Stomach smooth muscle (tissue), 2 donors: ENCODE measurements at regions not wholly inside any gene's neighbourhood (a gene's known extent, or its start where the extent isn't known, plus 50 kb on each side); places are given as distances from the start of the nearest gene placed in this dataset.
"Not testable (repeated sequence)": the region's sequence is repeated elsewhere in the genome, so short reads cannot be mapped to it uniquely, and the experiment has no call there.

Experiments used
- H3K27ac ChIP-seq: one replicate; pipeline ENCODE4 v1.7.0; 2013; ENCODE audit warnings: mild to moderate bottlenecking, low read length, inconsistent platforms
- H3K27me3 ChIP-seq, 2 donors: one replicate each; pipeline ENCODE4 v1.7.0; 2013; ENCODE audit warnings: low read length in 2 of 2; ENCODE audit not compliant: insufficient read depth in 2 of 2, control insufficient read depth in 1 of 2
- H3K36me3 ChIP-seq, 2 donors: one replicate each; pipeline ENCODE4 v1.7.0; 2013; ENCODE audit warnings: low read length in 2 of 2; ENCODE audit not compliant: control insufficient read depth in 2 of 2, insufficient read depth in 2 of 2
- H3K4me1 ChIP-seq: one replicate; pipeline ENCODE4 v1.7.0; 2013; ENCODE audit warnings: low read length; ENCODE audit not compliant: control insufficient read depth, insufficient read depth
- H3K4me3 ChIP-seq, 2 donors: one replicate each; pipeline ENCODE4 v1.7.0; 2013; ENCODE audit warnings: low read length in 2 of 2
- H3K9ac ChIP-seq, 2 donors: one replicate each; pipeline ENCODE4 v1.7.0; 2013; ENCODE audit warnings: low read length in 2 of 2, mild to moderate bottlenecking in 1 of 2
- H3K9me3 ChIP-seq, 2 donors: one replicate each; pipeline ENCODE4 v1.7.0; 2013; ENCODE audit warnings: low read length in 2 of 2; ENCODE audit not compliant: control insufficient read depth in 2 of 2
- donor health status: healthy.
- donor health status: Pancreatic carcinoma.

DNA sequence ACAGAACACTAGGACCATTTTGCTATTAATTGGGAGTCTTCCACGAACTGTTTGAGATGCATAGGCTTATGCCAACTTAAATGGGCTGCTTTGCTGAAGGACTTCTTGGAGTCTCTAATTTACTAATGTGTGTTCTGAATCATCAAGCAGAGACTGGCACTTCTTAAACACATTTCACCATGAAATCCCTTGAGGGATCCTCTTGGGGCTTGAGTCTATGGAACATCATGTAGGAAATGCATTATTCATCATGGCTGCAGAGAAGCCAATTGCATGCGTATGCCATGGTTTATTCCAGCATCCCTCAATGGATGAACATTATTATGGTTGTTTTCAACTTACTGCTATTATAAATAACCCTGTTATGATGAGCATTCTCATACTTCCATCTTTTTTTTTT is 73.4 kb downstream of the FGD2 start:
- Histone ChIP-seq H3K9me3 (no peaks in the 10 kb centered on the region), H3K27me3 (no peaks in the 10 kb centered on the region), H3K9ac (no peak overlapping the region), H3K27ac (no peak overlapping the region), H3K4me1 (peaks cover 11% of the 10 kb centered on the region), H3K4me3 (no peak overlapping the region), H3K36me3 (no peaks in the 10 kb centered on the region)

DNA sequence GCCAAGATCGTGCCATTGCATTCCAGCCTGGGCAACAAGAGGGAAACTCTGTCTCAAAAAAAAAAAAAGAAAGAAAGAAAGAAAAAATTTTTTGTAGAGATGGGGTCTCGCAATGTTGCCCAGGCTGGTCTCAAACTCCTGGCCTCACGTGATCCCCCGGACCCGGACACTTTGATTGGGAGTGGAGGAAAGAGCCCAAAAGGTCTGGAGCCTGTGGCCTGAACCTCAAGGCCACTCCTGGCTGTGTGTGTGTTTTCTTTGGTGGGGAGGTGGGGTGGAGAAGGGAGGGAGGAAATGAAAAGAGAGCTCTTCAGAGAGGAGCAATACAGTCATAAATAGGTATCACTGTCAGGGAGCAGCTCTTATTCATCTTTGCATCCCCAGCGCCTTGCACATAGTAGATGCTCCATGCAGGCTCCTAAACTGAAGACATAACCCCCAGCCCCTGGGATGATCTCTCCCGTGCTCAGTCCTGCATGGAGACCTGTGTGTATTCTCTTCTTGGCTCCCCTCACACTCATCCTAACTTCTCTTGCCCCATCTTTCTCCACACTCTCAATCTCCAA is 75.7 kb downstream of the FGD2 start:
- Histone ChIP-seq H3K27me3 (no peaks in the 10 kb centered on the region), H3K4me1 (peaks cover 11% of the 10 kb centered on the region), H3K4me3 (no peak overlapping the region), H3K27ac (no peak overlapping the region), H3K9me3 (no peaks in the 10 kb centered on the region), H3K9ac (no peak overlapping the region), H3K36me3 (no peaks in the 10 kb centered on the region)

DNA sequence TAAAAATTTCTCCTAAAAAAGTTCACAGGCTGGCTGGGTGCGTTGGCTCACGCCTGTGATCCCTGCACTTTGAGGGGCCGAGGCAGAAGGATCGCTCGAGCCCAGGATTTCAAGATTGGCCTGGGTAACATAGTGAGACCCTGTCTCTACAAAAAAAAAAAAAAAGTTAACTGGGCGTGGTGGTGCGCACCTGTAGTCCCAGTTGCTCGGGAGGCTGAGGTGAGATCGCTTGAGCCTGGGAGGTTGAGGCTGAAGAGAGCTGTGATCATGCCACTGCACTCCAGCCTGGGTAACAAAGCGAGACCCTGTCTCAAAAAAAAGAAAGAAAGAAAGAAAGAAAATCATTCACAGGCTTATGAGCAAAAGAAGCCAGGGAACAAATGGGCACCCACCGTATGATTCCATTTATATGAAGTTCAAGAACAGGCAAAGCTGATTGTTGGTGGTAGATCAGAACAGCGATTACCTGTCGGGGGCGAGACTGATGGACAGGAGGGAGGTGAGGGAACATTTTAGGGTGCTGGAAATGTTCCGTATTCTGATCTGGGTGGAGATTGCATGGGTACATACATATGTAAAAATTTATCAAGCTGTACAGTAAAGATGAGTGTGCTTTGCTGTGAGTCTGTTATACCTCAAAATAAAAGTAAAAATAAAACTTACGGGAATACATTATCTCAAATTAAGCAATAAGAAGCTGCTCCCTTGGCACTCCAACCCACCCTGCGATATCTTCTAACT is 77.1 kb downstream of the FGD2 start:
- H3K36me3 ChIP-seq = no peaks in the 10 kb centered on the region
- no peak overlapping the region for H3K9ac ChIP-seq
- H3K27ac ChIP-seq = no peak overlapping the region
- H3K27me3 ChIP-seq = no peaks in the 10 kb centered on the region
- peaks cover 10% of the 10 kb centered on the region for H3K4me1 ChIP-seq
- H3K4me3 ChIP-seq = no peak overlapping the region
- H3K9me3 ChIP-seq = no peaks in the 10 kb centered on the region

DNA sequence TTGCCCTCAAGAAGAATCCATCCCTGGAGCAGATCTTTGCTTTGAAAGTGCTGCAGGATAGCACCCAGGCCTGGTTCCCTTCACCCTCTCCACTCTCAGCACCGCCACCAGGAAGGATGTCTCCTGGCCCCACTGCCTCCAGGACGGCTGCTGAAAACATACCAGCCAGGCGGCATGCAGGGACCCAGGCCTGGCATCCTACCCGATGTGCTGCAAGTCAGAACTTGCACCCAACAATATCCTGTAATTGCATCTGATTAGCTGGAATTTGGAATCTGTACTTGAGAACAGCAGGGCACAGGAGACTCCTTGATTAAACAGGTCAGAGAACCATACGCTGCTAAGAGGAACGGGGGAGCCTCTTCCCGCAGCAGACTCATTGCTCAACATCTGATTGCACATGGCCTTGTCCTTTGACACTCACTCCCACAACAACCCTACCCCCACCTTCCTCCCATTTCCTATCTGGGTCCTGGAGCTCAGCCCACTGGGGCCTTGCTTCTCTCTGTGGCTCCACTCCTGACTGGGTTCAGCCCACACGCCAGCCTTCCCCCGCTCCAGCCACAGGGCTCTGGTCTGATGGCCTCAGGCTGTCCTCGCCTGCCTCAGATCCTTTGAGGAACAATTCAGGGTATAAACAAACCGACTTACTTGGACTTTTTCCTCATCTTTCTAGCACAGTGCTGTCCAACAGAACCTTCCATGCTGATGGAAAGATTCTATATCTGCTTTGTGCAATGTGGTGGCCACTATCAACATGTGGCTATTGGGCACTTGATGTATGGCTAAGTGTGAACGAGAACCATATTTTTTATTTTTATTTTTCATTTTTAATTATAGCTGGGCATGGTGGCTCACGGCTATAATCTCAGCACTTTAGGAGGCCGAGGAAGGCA is 78.0 kb downstream of the FGD2 start:
- H3K27ac ChIP-seq = no peak overlapping the region
- H3K9ac ChIP-seq = no peak overlapping the region
- H3K9me3 ChIP-seq = no peaks in the 10 kb centered on the region
- no peaks in the 10 kb centered on the region for H3K36me3 ChIP-seq
- no peak overlapping the region for H3K4me3 ChIP-seq
- H3K4me1 ChIP-seq = peaks cover 2% of the 10 kb centered on the region
- no peaks in the 10 kb centered on the region for H3K27me3 ChIP-seq

DNA sequence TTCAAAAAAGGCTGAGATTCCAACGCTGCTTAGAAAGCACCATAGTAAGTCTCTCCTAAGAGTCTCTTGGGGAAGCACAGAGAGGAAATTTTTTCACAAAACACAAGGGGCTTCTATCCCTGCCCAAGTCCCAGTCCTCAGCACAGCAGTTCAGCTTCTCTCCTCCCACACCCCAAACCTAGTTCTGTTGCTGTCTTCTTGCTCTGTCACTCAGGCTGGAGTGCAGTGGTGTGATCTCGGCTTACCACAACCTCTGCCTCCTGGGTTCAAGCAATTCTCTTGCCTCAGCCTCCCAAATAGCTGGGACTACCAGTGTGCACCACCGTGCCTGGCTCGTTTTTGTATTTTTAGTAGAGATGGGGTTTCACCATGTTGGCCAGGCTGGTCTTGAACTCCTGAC is 79.2 kb downstream of the FGD2 start:
- H3K9me3 ChIP-seq, H3K27me3 ChIP-seq, H3K4me3 ChIP-seq, H3K9ac ChIP-seq, H3K36me3 ChIP-seq, H3K4me1 ChIP-seq, H3K27ac ChIP-seq: not testable (repeated sequence)

DNA sequence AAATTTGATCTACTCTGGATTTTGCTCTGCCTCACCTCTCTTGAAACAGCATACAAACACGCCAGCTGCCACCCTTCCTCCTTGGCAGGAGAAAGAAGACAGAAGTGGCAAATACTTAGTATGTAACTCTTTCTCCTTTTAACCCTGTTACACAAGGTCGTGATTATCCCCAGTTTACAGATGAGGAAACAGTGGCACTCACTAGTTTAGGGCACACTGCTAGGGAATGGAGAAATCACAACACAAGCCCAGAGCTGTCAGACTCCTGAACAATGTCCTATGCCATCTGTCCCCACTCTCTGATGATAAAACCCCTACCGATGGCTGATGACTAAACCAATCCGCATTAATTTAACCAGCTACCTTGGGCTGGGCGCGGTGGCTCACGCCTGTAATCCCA is 79.7 kb downstream of the FGD2 start:
- H3K27ac ChIP-seq = no peak overlapping the region

DNA sequence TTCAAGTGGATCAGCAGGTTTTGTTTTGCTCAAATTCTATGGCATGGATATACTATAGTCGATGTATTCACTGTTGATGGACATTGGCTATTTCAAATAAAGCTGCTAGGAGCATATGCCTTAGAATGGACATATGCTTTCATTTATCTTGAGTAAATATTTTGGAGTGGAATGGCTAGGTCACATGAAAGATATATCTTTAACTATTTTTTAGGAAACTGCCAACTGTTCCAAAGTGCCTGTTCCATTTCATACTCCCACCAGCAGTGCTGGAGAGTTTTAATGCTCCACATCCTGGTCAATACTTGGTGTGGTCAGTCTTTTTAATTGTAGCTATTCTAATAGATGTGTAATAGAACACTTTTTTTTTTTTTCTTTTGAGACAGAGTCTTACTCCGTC is 81.1 kb upstream of the PIM1 start:
- no peaks in the 10 kb centered on the region for H3K9me3 ChIP-seq
- no peaks in the 10 kb centered on the region for H3K27me3 ChIP-seq
- H3K4me3 ChIP-seq = no peak overlapping the region
- no peaks in the 10 kb centered on the region for H3K36me3 ChIP-seq
- H3K27ac ChIP-seq = no peak overlapping the region
- H3K4me1 ChIP-seq = no peaks in the 10 kb centered on the region
- no peak overlapping the region for H3K9ac ChIP-seq

More for the DNA sequence above, 79.7 kb downstream of the FGD2 start:
- Histone ChIP-seq H3K9ac (no peak overlapping the region), H3K27me3 (no peaks in the 10 kb centered on the region), H3K36me3 (no peaks in the 10 kb centered on the region), H3K4me3 (no peak overlapping the region), H3K9me3 (no peaks in the 10 kb centered on the region), H3K4me1 (peaks cover 2% of the 10 kb centered on the region)

DNA sequence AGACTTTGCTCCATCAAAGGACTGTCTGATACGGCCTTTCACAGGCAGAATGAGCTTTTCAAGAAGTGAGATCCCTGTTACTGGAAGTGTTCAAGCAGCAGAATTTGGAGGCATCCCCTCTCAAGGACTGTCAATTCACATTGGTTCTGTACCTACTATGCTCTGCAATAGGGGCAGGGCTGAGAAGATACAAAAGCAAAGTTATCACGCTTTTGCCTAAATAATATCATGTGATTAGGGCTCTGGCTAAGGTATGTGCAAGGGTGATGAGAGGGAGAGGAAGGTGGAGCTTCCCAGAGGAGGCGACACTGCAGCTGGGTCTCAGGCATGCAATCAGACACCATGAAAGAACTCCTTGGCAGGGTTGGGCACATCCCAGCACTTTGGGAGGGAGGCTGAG is 80.2 kb upstream of the PIM1 start:
- no peaks in the 10 kb centered on the region for H3K36me3 ChIP-seq
- no peak overlapping the region for H3K9ac ChIP-seq
- no peaks in the 10 kb centered on the region for H3K9me3 ChIP-seq
- no peak overlapping the region for H3K4me3 ChIP-seq
- H3K27me3 ChIP-seq = no peaks in the 10 kb centered on the region
- no peak overlapping the region for H3K27ac ChIP-seq
- no peaks in the 10 kb centered on the region for H3K4me1 ChIP-seq

DNA sequence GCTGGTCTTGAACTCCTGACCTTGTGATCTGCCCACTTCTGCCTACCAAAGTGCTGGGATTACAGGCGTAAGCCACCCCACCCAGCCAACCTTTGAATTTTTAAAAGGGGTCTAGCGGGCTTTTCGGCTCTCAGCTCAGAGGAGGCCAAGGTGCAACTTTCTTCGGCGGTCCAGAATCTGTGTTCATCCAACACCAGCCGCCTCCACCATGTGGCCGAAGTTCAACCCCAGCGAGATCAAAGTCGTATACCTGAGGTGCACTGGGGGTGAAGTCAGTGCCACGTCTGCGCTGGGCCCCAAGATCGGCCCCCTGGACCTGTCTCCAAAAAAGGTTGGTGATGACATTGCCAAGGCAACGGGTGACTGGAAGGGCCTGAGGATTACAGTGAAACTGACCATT is 78.8 kb upstream of the PIM1 start:
- H3K4me3 ChIP-seq, H3K9me3 ChIP-seq, H3K27me3 ChIP-seq, H3K4me1 ChIP-seq, H3K9ac ChIP-seq, H3K27ac ChIP-seq, H3K36me3 ChIP-seq: not testable (repeated sequence)

DNA sequence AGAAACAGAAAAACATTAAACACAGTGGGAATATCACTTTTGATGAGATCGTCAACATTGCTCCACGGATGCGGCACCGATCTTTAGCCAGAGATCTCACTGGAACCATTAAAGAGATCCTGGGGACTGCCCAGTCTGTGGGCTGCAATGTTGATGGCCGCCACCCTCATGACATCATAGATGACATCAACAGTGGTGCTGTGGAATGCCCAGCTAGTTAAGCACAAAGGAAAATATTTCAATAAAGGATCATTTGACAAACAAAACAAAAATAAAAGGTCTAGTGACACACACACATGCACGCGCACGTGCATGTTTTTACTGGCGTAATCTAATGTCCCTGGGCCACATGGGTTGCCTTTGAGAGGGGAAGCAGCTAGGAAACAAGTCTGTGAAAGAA is 78.4 kb upstream of the PIM1 start:
- not testable (repeated sequence) for H3K27me3 ChIP-seq, H3K27ac ChIP-seq, H3K4me1 ChIP-seq, H3K36me3 ChIP-seq, H3K9ac ChIP-seq, H3K9me3 ChIP-seq, H3K4me3 ChIP-seq
